Skeletal muscle tissue (tissue), 3 donors: ENCODE measurements at regions not wholly inside any gene's neighbourhood (a gene's known extent, or its start where the extent isn't known, plus 50 kb on each side); places are given as distances from the start of the nearest gene placed in this dataset.

Experiments
- H3K27ac ChIP-seq: one replicate; pipeline ENCODE4 v1.7.0; 2013; ENCODE audit warnings: mild to moderate bottlenecking, low read depth, low read length, inconsistent platforms
- H3K27me3 ChIP-seq, 3 donors: one replicate each; pipeline ENCODE4 v1.7.0; 2013; ENCODE audit warnings: low read length in 3 of 3; ENCODE audit not compliant: control insufficient read depth in 3 of 3, insufficient read depth in 3 of 3
- H3K36me3 ChIP-seq, 3 donors: one replicate each; pipeline ENCODE4 v1.7.0; 2013; ENCODE audit warnings: low read length in 3 of 3; ENCODE audit not compliant: control insufficient read depth in 3 of 3, insufficient read depth in 3 of 3
- H3K4me1 ChIP-seq, 3 donors: one replicate each; pipeline ENCODE4 v1.7.0; 2013; ENCODE audit warnings: low read length in 3 of 3, mild to moderate bottlenecking in 3 of 3; ENCODE audit not compliant: control insufficient read depth in 3 of 3, insufficient read depth in 3 of 3
- H3K4me3 ChIP-seq, 3 donors: one replicate each; pipeline ENCODE4 v1.7.0; 2013; ENCODE audit warnings: low read length in 3 of 3
- H3K9ac ChIP-seq, 3 donors: one replicate each; pipeline ENCODE4 v1.7.0; 2013; ENCODE audit warnings: low read length in 3 of 3, mild to moderate bottlenecking in 3 of 3, moderate library complexity in 2 of 3, low read depth in 1 of 3
- H3K9me3 ChIP-seq, 3 donors: one replicate each; pipeline ENCODE4 v1.7.0; 2013; ENCODE audit warnings: low read length in 3 of 3; ENCODE audit not compliant: control insufficient read depth in 3 of 3
- donor health status: Osteomylitis.

- Histone ChIP-seq H3K4me1 (no peaks in the 10 kb centered on the region), H3K36me3 (no peaks in the 10 kb centered on the region), H3K4me3 (no peak overlapping the region), H3K9me3 (no peaks in the 10 kb centered on the region), H3K27me3 (no peaks in the 10 kb centered on the region), H3K27ac (no peak overlapping the region), H3K9ac (no peak overlapping the region)
Observed at GRCh38 chr2:182628916-182629315, 87.1 kb upstream of the DNAJC10 start.

- Histone ChIP-seq H3K36me3 (no peaks in the 10 kb centered on the region), H3K27me3 (no peaks in the 10 kb centered on the region), H3K27ac (no peak overlapping the region), H3K9ac (no peak overlapping the region), H3K4me1 (no peaks in the 10 kb centered on the region), H3K4me3 (no peak overlapping the region), H3K9me3 (no peaks in the 10 kb centered on the region)
Observed at GRCh38 chr2:182630207-182630606, 85.8 kb upstream of the DNAJC10 start.

- no peak overlapping the region for H3K27ac ChIP-seq
Observed at GRCh38 chr2:182631299-182631698, 84.8 kb upstream of the DNAJC10 start.

GRCh38 chr2:182634386-182634785 is 81.7 kb upstream of the DNAJC10 start:
- H3K9ac ChIP-seq, result no peak overlapping the region
- H3K27ac ChIP-seq, result no peak overlapping the region
- H3K36me3 ChIP-seq, result no peaks in the 10 kb centered on the region
- H3K9me3 ChIP-seq, result no peaks in the 10 kb centered on the region
- H3K27me3 ChIP-seq, result no peaks in the 10 kb centered on the region
- H3K4me1 ChIP-seq, result no peaks in the 10 kb centered on the region
- H3K4me3 ChIP-seq, result no peak overlapping the region

More at GRCh38 chr2:182631299-182631698, 84.8 kb upstream of the DNAJC10 start:
- Histone ChIP-seq H3K27me3 (no peaks in the 10 kb centered on the region), H3K9ac (no peak overlapping the region), H3K4me1 (no peaks in the 10 kb centered on the region), H3K4me3 (no peak overlapping the region), H3K36me3 (no peaks in the 10 kb centered on the region), H3K9me3 (no peaks in the 10 kb centered on the region)

- Histone ChIP-seq H3K9me3 (no peaks in the 10 kb centered on the region), H3K27ac (no peak overlapping the region), H3K36me3 (no peaks in the 10 kb centered on the region), H3K4me3 (no peak overlapping the region), H3K9ac (no peak overlapping the region), H3K4me1 (no peaks in the 10 kb centered on the region), H3K27me3 (no peaks in the 10 kb centered on the region)
Observed at GRCh38 chr2:182636699-182637098, 79.4 kb upstream of the DNAJC10 start.

GRCh38 chr2:182638667-182639066 is 77.4 kb upstream of the DNAJC10 start:
- no peak overlapping the region for H3K4me3 ChIP-seq
- no peaks in the 10 kb centered on the region for H3K27me3 ChIP-seq
- no peaks in the 10 kb centered on the region for H3K9me3 ChIP-seq
- H3K36me3 ChIP-seq, result no peaks in the 10 kb centered on the region
- no peak overlapping the region for H3K9ac ChIP-seq
- H3K27ac ChIP-seq, result no peak overlapping the region
- H3K4me1 ChIP-seq, result no peaks in the 10 kb centered on the region

GRCh38 chr2:182639971-182640370 is 76.1 kb upstream of the DNAJC10 start:
- no peaks in the 10 kb centered on the region for H3K36me3 ChIP-seq
- H3K4me1 ChIP-seq, result no peaks in the 10 kb centered on the region
- H3K9me3 ChIP-seq, result no peaks in the 10 kb centered on the region
- no peak overlapping the region for H3K27ac ChIP-seq
- H3K27me3 ChIP-seq, result no peaks in the 10 kb centered on the region
- H3K9ac ChIP-seq, result no peak overlapping the region
- no peak overlapping the region for H3K4me3 ChIP-seq

- no peak overlapping the region for H3K27ac ChIP-seq
- no peak overlapping the region for H3K4me3 ChIP-seq
- no peaks in the 10 kb centered on the region for H3K36me3 ChIP-seq
- H3K27me3 ChIP-seq, result no peaks in the 10 kb centered on the region
- no peaks in the 10 kb centered on the region for H3K9me3 ChIP-seq
- H3K9ac ChIP-seq, result no peak overlapping the region
- no peaks in the 10 kb centered on the region for H3K4me1 ChIP-seq
Observed at GRCh38 chr2:182642328-182642727, 73.7 kb upstream of the DNAJC10 start.

- no peaks in the 10 kb centered on the region for H3K36me3 ChIP-seq
- no peak overlapping the region for H3K4me3 ChIP-seq
- H3K27me3 ChIP-seq, result no peaks in the 10 kb centered on the region
- no peak overlapping the region for H3K9ac ChIP-seq
- H3K9me3 ChIP-seq, result no peaks in the 10 kb centered on the region
- no peaks in the 10 kb centered on the region for H3K4me1 ChIP-seq
- H3K27ac ChIP-seq, result no peak overlapping the region
Observed at GRCh38 chr2:182646763-182647498, 69.1 kb upstream of the DNAJC10 start.

GRCh38 chr2:182647499-182647787 is 68.6 kb upstream of the DNAJC10 start:
- H3K4me1 ChIP-seq, result no peaks in the 10 kb centered on the region
- no peaks in the 10 kb centered on the region for H3K9me3 ChIP-seq
- H3K4me3 ChIP-seq, result no peak overlapping the region
- H3K36me3 ChIP-seq, result no peaks in the 10 kb centered on the region
- no peak overlapping the region for H3K9ac ChIP-seq
- no peaks in the 10 kb centered on the region for H3K27me3 ChIP-seq
- H3K27ac ChIP-seq, result no peak overlapping the region
